HEK293 (cell line): ENCODE measurements at regions not wholly inside any gene's neighbourhood (a gene's known extent, or its start where the extent isn't known, plus 50 kb on each side); places are given as distances from the start of the nearest gene placed in this dataset.

Source experiments
- CTCF ChIA-PET: fragments of 350-600 bp; formaldehyde crosslinking; extraction: SDS; loops from one replicate; lab custom pipeline; 2021; ENCODE audit warnings: antibody characterized with exemption; lab: Yijun Ruan, JAX
- POLR2A ChIA-PET: fragments of 300-600 bp; formaldehyde crosslinking; extraction: SDS; loops from one replicate; lab custom pipeline; 2020; ENCODE audit warnings: antibody characterized with exemption, inconsistent platforms; lab: Yijun Ruan, JAX
- H3K27ac ChIP-seq: fragments of 200-500 bp; sonication (Bioruptor generic); 2 replicates; pipeline ENCODE4 v1.5.1; 2014; ENCODE audit warnings: low read depth, low read length, control low read depth, inconsistent platforms; ENCODE audit errors: extremely low read depth
- H3K36me3 ChIP-seq, 2 experiments: fragments of 200-500 bp in 1 of 2; sonication (Bioruptor generic) in 1 of 2; 1 replicate in 1 of 2; 2 replicates in 1 of 2; pipeline ENCODE4 v1.5.1; 2014 to 2017; ENCODE audit warnings: inconsistent platforms in 2 of 2, low read length in 2 of 2; ENCODE audit not compliant: control insufficient read depth in 2 of 2, insufficient read depth in 1 of 2
- H3K4me1 ChIP-seq: fragments of 200-500 bp; sonication (Bioruptor generic); 2 replicates; pipeline ENCODE4 v1.5.1; 2014; ENCODE audit warnings: mild to moderate bottlenecking, low read length, inconsistent platforms; ENCODE audit not compliant: control insufficient read depth, insufficient read depth
- H3K4me3 ChIP-seq: 2 replicates; pipeline ENCODE4 v1.5.1; 2011; ENCODE audit warnings: low read depth, mild to moderate bottlenecking, control low read depth, low read length, moderate library complexity
- H3K9me3 ChIP-seq: fragments of 200-500 bp; sonication (Bioruptor generic); 2 replicates; pipeline ENCODE4 v1.5.1; 2014; ENCODE audit warnings: low read depth, low read length, inconsistent platforms; ENCODE audit not compliant: control insufficient read depth, insufficient read depth
- AEBP2 ChIP-seq: fragments of 450-650 bp; formaldehyde crosslinking; IDR thresholded peaks from 2 replicates; pipeline ENCODE4 v1.5.1; 2016; ENCODE audit warnings: missing biosample characterization, missing genetic modification characterization, borderline replicate concordance
- KLF10 ChIP-seq: fragments of 450-650 bp; IDR thresholded peaks from 2 replicates; pipeline ENCODE4 v1.5.1; 2018; ENCODE audit warnings: missing biosample characterization, mild to moderate bottlenecking, missing genetic modification characterization
- KLF7 ChIP-seq: fragments of 450-650 bp; formaldehyde crosslinking; IDR thresholded peaks from 2 replicates; pipeline ENCODE4 v1.5.1; 2016; ENCODE audit warnings: missing biosample characterization, missing genetic modification characterization, borderline replicate concordance
- MZF1 ChIP-seq: fragments of 450-650 bp; formaldehyde crosslinking; IDR thresholded peaks from 2 replicates; pipeline ENCODE4 v1.5.1; 2017; ENCODE audit warnings: missing biosample characterization, missing genetic modification characterization, borderline replicate concordance
- PRDM6 ChIP-seq: fragments of 450-650 bp; formaldehyde crosslinking; IDR thresholded peaks from 2 replicates; pipeline ENCODE4 v1.5.1; 2017; ENCODE audit warnings: missing biosample characterization, missing genetic modification characterization
- RBAK ChIP-seq: fragments of 450-650 bp; formaldehyde crosslinking; IDR thresholded peaks from 2 replicates; pipeline ENCODE4 v1.5.1; 2016; ENCODE audit warnings: missing biosample characterization, missing genetic modification characterization
- REPIN1 ChIP-seq: fragments of 450-650 bp; formaldehyde crosslinking; IDR thresholded peaks from 2 replicates; pipeline ENCODE4 v1.5.1; 2017; ENCODE audit warnings: missing biosample characterization, missing genetic modification characterization, low read depth
- SETDB1 ChIP-seq: IDR thresholded peaks from one replicate; pipeline ENCODE4 v1.6.1; 2017; ENCODE audit warnings: mild to moderate bottlenecking, low read length, moderate library complexity, mixed read lengths; ENCODE audit not compliant: insufficient read length
- SP7 ChIP-seq: fragments of 450-650 bp; formaldehyde crosslinking; IDR thresholded peaks from 2 replicates; pipeline ENCODE4 v1.5.1; 2016; ENCODE audit warnings: missing biosample characterization, missing genetic modification characterization
- WT1 ChIP-seq: fragments of 450-650 bp; formaldehyde crosslinking; IDR thresholded peaks from 2 replicates; pipeline ENCODE4 v1.5.1; 2016; ENCODE audit warnings: missing biosample characterization, missing genetic modification characterization
- ZBTB21 ChIP-seq: fragments of 450-650 bp; formaldehyde crosslinking; IDR thresholded peaks from 2 replicates; pipeline ENCODE4 v1.5.1; 2017; ENCODE audit warnings: missing biosample characterization, missing genetic modification characterization
- ZBTB7A ChIP-seq: fragments of 450-650 bp; formaldehyde crosslinking; IDR thresholded peaks from 2 replicates; pipeline ENCODE4 v1.5.1; 2016; ENCODE audit warnings: low read depth, missing biosample characterization, missing genetic modification characterization
- ZFP41 ChIP-seq: fragments of 450-650 bp; formaldehyde crosslinking; IDR thresholded peaks from 2 replicates; pipeline ENCODE4 v1.5.1; 2016; ENCODE audit warnings: missing biosample characterization, missing genetic modification characterization, borderline replicate concordance
- ZNF133 ChIP-seq: fragments of 450-650 bp; formaldehyde crosslinking; IDR thresholded peaks from 2 replicates; pipeline ENCODE4 v1.5.1; 2016; ENCODE audit warnings: missing biosample characterization, missing genetic modification characterization
- ZNF175 ChIP-seq: fragments of 450-650 bp; formaldehyde crosslinking; IDR thresholded peaks from 2 replicates; pipeline ENCODE4 v1.5.1; 2016; ENCODE audit warnings: missing biosample characterization, missing genetic modification characterization
- ZNF2 ChIP-seq: fragments of 450-650 bp; formaldehyde crosslinking; IDR thresholded peaks from 2 replicates; pipeline ENCODE4 v1.5.1; 2016; ENCODE audit warnings: missing biosample characterization, missing genetic modification characterization
- ZNF202 ChIP-seq: fragments of 450-650 bp; formaldehyde crosslinking; IDR thresholded peaks from 2 replicates; pipeline ENCODE4 v1.5.1; 2016; ENCODE audit warnings: missing biosample characterization, missing genetic modification characterization, borderline replicate concordance
- ZNF221 ChIP-seq: fragments of 450-650 bp; formaldehyde crosslinking; IDR thresholded peaks from 2 replicates; pipeline ENCODE4 v1.5.1; 2017; ENCODE audit warnings: missing biosample characterization, missing genetic modification characterization, borderline replicate concordance
- ZNF23 ChIP-seq: fragments of 450-650 bp; formaldehyde crosslinking; IDR thresholded peaks from 2 replicates; pipeline ENCODE4 v1.5.1; 2016; ENCODE audit warnings: missing biosample characterization, missing genetic modification characterization, borderline replicate concordance
- ZNF26 ChIP-seq: fragments of 450-650 bp; formaldehyde crosslinking; IDR thresholded peaks from 2 replicates; pipeline ENCODE4 v1.5.1; 2016; ENCODE audit warnings: missing biosample characterization, missing genetic modification characterization
- ZNF391 ChIP-seq: fragments of 450-650 bp; formaldehyde crosslinking; IDR thresholded peaks from 2 replicates; pipeline ENCODE4 v1.5.1; 2016; ENCODE audit warnings: low read depth, missing biosample characterization, missing genetic modification characterization, borderline replicate concordance
- ZNF426 ChIP-seq: fragments of 450-650 bp; formaldehyde crosslinking; IDR thresholded peaks from 2 replicates; pipeline ENCODE4 v1.5.1; 2017; ENCODE audit warnings: missing biosample characterization, missing genetic modification characterization, mild to moderate bottlenecking, inconsistent platforms, moderate library complexity
- ZNF610 ChIP-seq: fragments of 450-650 bp; formaldehyde crosslinking; IDR thresholded peaks from 2 replicates; pipeline ENCODE4 v1.5.1; 2016; ENCODE audit warnings: missing biosample characterization, missing genetic modification characterization, borderline replicate concordance
- ZNF629 ChIP-seq: fragments of 450-650 bp; formaldehyde crosslinking; IDR thresholded peaks from 2 replicates; pipeline ENCODE4 v1.5.1; 2017; ENCODE audit warnings: missing biosample characterization, missing genetic modification characterization
- ZNF660 ChIP-seq: fragments of 450-650 bp; IDR thresholded peaks from 2 replicates; pipeline ENCODE4 v1.5.1; 2018; ENCODE audit warnings: missing biosample characterization, mild to moderate bottlenecking, missing genetic modification characterization
- ZNF664 ChIP-seq: fragments of 450-650 bp; formaldehyde crosslinking; IDR thresholded peaks from 2 replicates; pipeline ENCODE4 v1.5.1; 2016; ENCODE audit warnings: missing biosample characterization, missing genetic modification characterization
- ZNF670 ChIP-seq: fragments of 450-650 bp; formaldehyde crosslinking; IDR thresholded peaks from 2 replicates; pipeline ENCODE4 v1.5.1; 2016; ENCODE audit warnings: missing biosample characterization, missing genetic modification characterization, low read depth
- ZNF677 ChIP-seq: fragments of 450-650 bp; IDR thresholded peaks from 2 replicates; pipeline ENCODE4 v1.5.0; 2018; ENCODE audit warnings: missing biosample characterization, mild to moderate bottlenecking, missing genetic modification characterization, moderate library complexity
- ZNF692 ChIP-seq: fragments of 450-650 bp; formaldehyde crosslinking; IDR thresholded peaks from 2 replicates; pipeline ENCODE4 v1.5.1; 2016; ENCODE audit warnings: missing biosample characterization, missing genetic modification characterization
- TF ChIP-seq, protein P1 (sequence below): fragments of 450-650 bp; formaldehyde crosslinking; IDR thresholded peaks from 2 replicates; pipeline ENCODE4; 2016; ENCODE audit warnings: missing biosample characterization, missing genetic modification characterization

GRCh38 chr10:43801140-43801539, 152.5 kb upstream of the ZNF32 start:
- ChIA-PET CTCF (no interaction called here), POLR2A (no interaction called here)
- TF ChIP-seq ZNF426 (no peak), AEBP2 (tag by site-specific recombination) (no peak), SP7 (no peak), WT1 (tag by site-specific recombination) (no peak), ZBTB7A (tag by site-specific recombination) (no peak), RBAK (tag by site-specific recombination) (no peak), PRDM6 (tag by site-specific recombination) (no peak), KLF10 (tag by site-specific recombination) (no peak), ZBTB21 (tag by site-specific recombination) (no peak), ZNF2 (tag by site-specific recombination) (no peak), SETDB1 (no peak), MZF1 (tag by site-specific recombination) (no peak), ZFP41 (tag by site-specific recombination) (no peak), ZNF221 (tag by site-specific recombination) (no peak), ZNF391 (tag by site-specific recombination) (no peak), ZNF133 (tag by site-specific recombination) (no peak), ZNF202 (no peak)
- Histone ChIP-seq H3K9me3 (no peaks in the 10 kb centered on the region), H3K27ac (no peak overlapping the region), H3K4me3 (no peak overlapping the region), H3K36me3 (no peaks in the 10 kb centered on the region), H3K4me1 (no peaks in the 10 kb centered on the region)

- POLR2A ChIA-PET: no interaction called here
- no peak overlapping the region for H3K4me3 ChIP-seq
- no peaks in the 10 kb centered on the region for H3K4me1 ChIP-seq
- H3K9me3 ChIP-seq: no peaks in the 10 kb centered on the region
- H3K36me3 ChIP-seq: no peaks in the 10 kb centered on the region
- CTCF ChIA-PET: no interaction called here
- H3K27ac ChIP-seq: no peak overlapping the region
- TF ChIP-seq KLF7 (tag by site-specific recombination) (no peak), ZNF2 (tag by site-specific recombination) (no peak), ZNF692 (tag by site-specific recombination) (no peak), SETDB1 (no peak), ZNF610 (no peak), ZNF664 (no peak), REPIN1 (tag by site-specific recombination) (no peak), ZNF26 (tag by site-specific recombination) (no peak), ZNF670 (tag by site-specific recombination) (no peak), ZNF175 (tag by site-specific recombination) (no peak), ZNF677 (tag by site-specific recombination) (no peak), ZNF23 (tag by site-specific recombination) (no peak), ZNF629 (tag by site-specific recombination) (no peak), ZNF660 (tag by site-specific recombination) (no peak)
- TF ChIP-seq, protein P1, sequence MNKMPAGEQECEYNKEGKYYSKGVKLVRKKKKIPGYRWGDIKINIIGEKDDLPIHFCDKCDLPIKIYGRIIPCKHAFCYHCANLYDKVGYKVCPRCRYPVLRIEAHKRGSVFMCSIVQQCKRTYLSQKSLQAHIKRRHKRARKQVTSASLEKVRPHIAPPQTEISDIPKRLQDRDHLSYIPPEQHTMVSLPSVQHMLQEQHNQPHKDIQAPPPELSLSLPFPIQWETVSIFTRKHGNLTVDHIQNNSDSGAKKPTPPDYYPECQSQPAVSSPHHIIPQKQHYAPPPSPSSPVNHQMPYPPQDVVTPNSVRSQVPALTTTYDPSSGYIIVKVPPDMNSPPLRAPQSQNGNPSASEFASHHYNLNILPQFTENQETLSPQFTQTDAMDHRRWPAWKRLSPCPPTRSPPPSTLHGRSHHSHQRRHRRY (tag by site-specific recombination): no peak
These were observed 148.1 kb upstream of the ZNF32 start for GRCh38 chr10:43796781-43797180.
